ENCODE measurements at regions not wholly inside any gene's neighbourhood (a gene's known extent, or its start where the extent isn't known, plus 50 kb on each side); places are given as distances from the start of the nearest gene placed in this dataset.

- no peak for TF ChIP-seq CTCF (IDR thresholded peaks at IDR 0.05)
- no peak for TF ChIP-seq POLR2A (IDR thresholded peaks at IDR 0.05)
Measured at GRCh38 chr9:40884072-40884901, 244.2 kb downstream of the FOXD4L6 start.

Data from ovary (tissue), 3 donors.